Tongue (tissue), 1 donor: ENCODE measurements at regions not wholly inside any gene's neighbourhood (a gene's known extent, or its start where the extent isn't known, plus 50 kb on each side); places are given as distances from the start of the nearest gene placed in this dataset.

Experiments
- DNase-seq: peaks from one replicate; pipeline ENCODE4 v3.0.0-alpha.2; 2015

GRCh38 chr21:26784974-26785373 lies 60.2 kb downstream of the ADAMTS1 start:
- no peak for DNase-seq

GRCh38 chr21:26783466-26784195 lies 61.6 kb downstream of the ADAMTS1 start:
- peak; percentile 77 for DNase-seq

GRCh38 chr21:26782747-26783146 lies 62.5 kb downstream of the ADAMTS1 start:
- no peak for DNase-seq

GRCh38 chr21:26782331-26782730 lies 62.9 kb downstream of the ADAMTS1 start:
- DNase-seq, result peak; percentile 41

GRCh38 chr21:26781331-26781730 lies 63.9 kb downstream of the ADAMTS1 start:
- DNase-seq, result no peak

GRCh38 chr21:26777166-26777565 lies 68.0 kb downstream of the ADAMTS1 start:
- no peak for DNase-seq

GRCh38 chr21:26776310-26777021 lies 68.7 kb downstream of the ADAMTS1 start:
- peak; percentile 59 for DNase-seq

GRCh38 chr21:26773058-26773457 lies 72.2 kb downstream of the ADAMTS1 start:
- no peak for DNase-seq

- peak; percentile 79 for DNase-seq
These were observed 75.5 kb downstream of the ADAMTS1 start for GRCh38 chr21:26769613-26770188.

- DNase-seq, result no peak
These were observed 78.3 kb downstream of the ADAMTS1 start for GRCh38 chr21:26766826-26767325.

- no peak for DNase-seq
These were observed 83.9 kb downstream of the ADAMTS1 start for GRCh38 chr21:26761174-26761915.

GRCh38 chr21:26759731-26760130 lies 85.5 kb downstream of the ADAMTS1 start:
- DNase-seq, result no peak

GRCh38 chr21:26758083-26758880 lies 86.9 kb downstream of the ADAMTS1 start:
- DNase-seq, result no peak

- DNase-seq, result no peak
These were observed 88.6 kb downstream of the ADAMTS1 start for GRCh38 chr21:26756491-26757159.

GRCh38 chr21:26754853-26755252 lies 90.4 kb downstream of the ADAMTS1 start:
- DNase-seq, result no peak

- DNase-seq, result no peak
These were observed 91.4 kb downstream of the ADAMTS1 start for GRCh38 chr21:26753822-26754221.

- DNase-seq, result no peak
These were observed 92.4 kb downstream of the ADAMTS1 start for GRCh38 chr21:26752849-26753248.

GRCh38 chr21:26751305-26751704 lies 93.9 kb downstream of the ADAMTS1 start:
- DNase-seq, result no peak

GRCh38 chr21:26748066-26748465 lies 97.1 kb downstream of the ADAMTS1 start:
- no peak for DNase-seq

- no peak for DNase-seq
These were observed 98.0 kb downstream of the ADAMTS1 start for GRCh38 chr21:26747216-26747615.

GRCh38 chr21:26743524-26743923 lies 101.7 kb downstream of the ADAMTS1 start:
- DNase-seq, result no peak
